ENCODE measurements at regions not wholly inside any gene's neighbourhood (a gene's known extent, or its start where the extent isn't known, plus 50 kb on each side); places are given as distances from the start of the nearest gene placed in this dataset.

- no peak for DNase-seq (ENCODE audit: low read depth)
- no peak overlapping the region for H3K4me3 ChIP-seq (ENCODE audit: control insufficient read depth, low read depth, low read length)
- TF ChIP-seq CTCF (IDR thresholded peaks at IDR 0.05; ENCODE audit: control insufficient read depth, insufficient read depth, low read depth, low read length, missing control alignments), result no peak
Measured at GRCh38 chr2:51483720-51484119, 451.8 kb upstream of the NRXN1 start.

- no peak for TF ChIP-seq CTCF (IDR thresholded peaks at IDR 0.05; ENCODE audit: control insufficient read depth, insufficient read depth, low read depth, low read length, missing control alignments)
- no peak for DNase-seq (ENCODE audit: low read depth)
- H3K4me3 ChIP-seq (ENCODE audit: control insufficient read depth, low read depth, low read length), result no peak overlapping the region
Measured at GRCh38 chr2:51472783-51473182, 440.9 kb upstream of the NRXN1 start.

- TF ChIP-seq CTCF (IDR thresholded peaks at IDR 0.05; ENCODE audit: control insufficient read depth, insufficient read depth, low read depth, low read length, missing control alignments), result no peak
- DNase-seq (ENCODE audit: low read depth), result no peak
Measured at GRCh38 chr2:51472300-51472699, 440.4 kb upstream of the NRXN1 start.

GRCh38 chr2:51469102-51469501, 437.2 kb upstream of the NRXN1 start:
- no peak for DNase-seq (ENCODE audit: low read depth)
- H3K4me3 ChIP-seq (ENCODE audit: control insufficient read depth, low read depth, low read length), result no peak overlapping the region
- no peak for TF ChIP-seq CTCF (IDR thresholded peaks at IDR 0.05; ENCODE audit: control insufficient read depth, insufficient read depth, low read depth, low read length, missing control alignments)

More at GRCh38 chr2:51472300-51472699, 440.4 kb upstream of the NRXN1 start:
- no peak overlapping the region for H3K4me3 ChIP-seq (ENCODE audit: control insufficient read depth, low read depth, low read length)

GRCh38 chr2:51465326-51465725, 433.4 kb upstream of the NRXN1 start:
- no peak overlapping the region for H3K4me3 ChIP-seq (ENCODE audit: control insufficient read depth, low read depth, low read length)
- DNase-seq (ENCODE audit: low read depth), result no peak
- TF ChIP-seq CTCF (IDR thresholded peaks at IDR 0.05; ENCODE audit: control insufficient read depth, insufficient read depth, low read depth, low read length, missing control alignments), result no peak

GRCh38 chr2:51454177-51454576, 422.2 kb upstream of the NRXN1 start:
- no peak for DNase-seq (ENCODE audit: low read depth)
- no peak for TF ChIP-seq CTCF (IDR thresholded peaks at IDR 0.05; ENCODE audit: control insufficient read depth, insufficient read depth, low read depth, low read length, missing control alignments)
- H3K4me3 ChIP-seq (ENCODE audit: control insufficient read depth, low read depth, low read length), result no peak overlapping the region

GRCh38 chr2:51448911-51449310, 417.0 kb upstream of the NRXN1 start:
- TF ChIP-seq CTCF (IDR thresholded peaks at IDR 0.05; ENCODE audit: control insufficient read depth, insufficient read depth, low read depth, low read length, missing control alignments), result no peak

More at GRCh38 chr2:51448911-51449310, 417.0 kb upstream of the NRXN1 start:
- H3K4me3 ChIP-seq (ENCODE audit: control insufficient read depth, low read depth, low read length), result no peak overlapping the region
- no peak for DNase-seq (ENCODE audit: low read depth)
